ENCODE measurements at regions not wholly inside any gene's neighbourhood (a gene's known extent, or its start where the extent isn't known, plus 50 kb on each side); places are given as distances from the start of the nearest gene placed in this dataset.

- BruUV-seq (replicated peaks): no TSS peak
- no peaks in the 10 kb centered on the region for H4K20me1 ChIP-seq (ENCODE audit: insufficient read depth, low read length)
- ChIA-PET CTCF (ENCODE audit: unreplicated experiment) (interaction anchor here (0.6 kb wide), 1 partner anchor 1166 kb away, joined by 3 read pairs; no protein-coding TSS in a partner anchor), POLR2A (no interaction called here)
- TF ChIP-seq CTCF (conservative IDR thresholded peaks at IDR 0.05; ENCODE audit: low read length) (no peak), EZH2phosphoT487 (IDR thresholded peaks at IDR 0.05; ENCODE audit: borderline replicate concordance, low read depth, low read length) (no peak)
- H3K36me3 ChIP-seq (ENCODE audit: insufficient read depth, low read length): no peaks in the 10 kb centered on the region
- H2AFZ ChIP-seq (ENCODE audit: low read length): no peak overlapping the region
- H3K4me2 ChIP-seq (ENCODE audit: low read length): no peak overlapping the region
- H3K27ac ChIP-seq (ENCODE audit: low read depth, low read length, poor library complexity, severe bottlenecking): no peak overlapping the region
- H3K9me2 ChIP-seq (ENCODE audit: insufficient read depth, low read length): no peaks in the 10 kb centered on the region
- no peak for DNase-seq (ENCODE audit: low spot score)
- no peaks in the 10 kb centered on the region for H3K9me3 ChIP-seq (ENCODE audit: low read length)
- no peaks in the 10 kb centered on the region for H3K4me1 ChIP-seq (ENCODE audit: insufficient read depth, low read length, poor library complexity, severe bottlenecking)
- H3K4me3 ChIP-seq (ENCODE audit: low read depth, low read length, poor library complexity, severe bottlenecking): no peak overlapping the region
- no peaks in the 10 kb centered on the region for H3K79me2 ChIP-seq (ENCODE audit: insufficient read depth, low read depth, low read length)
- intact Hi-C loops (cut with micrococcal nuclease; ENCODE audit: unreplicated experiment): no loop called here
Observed at GRCh38 chr6:3644739-3645012, 106.8 kb downstream of the PXDC1 start.

GRCh38 chr6:3643921-3644738 is 107.4 kb downstream of the PXDC1 start:
- no peak overlapping the region for H3K4me2 ChIP-seq (ENCODE audit: low read length)
- no TSS peak for BruUV-seq (replicated peaks)

More at GRCh38 chr6:3643921-3644738, 107.4 kb downstream of the PXDC1 start:
- Histone ChIP-seq H3K4me3 (ENCODE audit: low read depth, low read length, poor library complexity, severe bottlenecking) (no peak overlapping the region), H3K4me1 (ENCODE audit: insufficient read depth, low read length, poor library complexity, severe bottlenecking) (no peaks in the 10 kb centered on the region), H4K20me1 (ENCODE audit: insufficient read depth, low read length) (no peaks in the 10 kb centered on the region), H2AFZ (ENCODE audit: low read length) (no peak overlapping the region), H3K27ac (ENCODE audit: low read depth, low read length, poor library complexity, severe bottlenecking) (no peak overlapping the region), H3K36me3 (ENCODE audit: insufficient read depth, low read length) (no peaks in the 10 kb centered on the region), H3K79me2 (ENCODE audit: insufficient read depth, low read depth, low read length) (no peaks in the 10 kb centered on the region), H3K9me2 (ENCODE audit: insufficient read depth, low read length) (no peaks in the 10 kb centered on the region), H3K9me3 (ENCODE audit: low read length) (no peaks in the 10 kb centered on the region)
- ChIA-PET CTCF (ENCODE audit: unreplicated experiment) (interaction anchor here (0.6 kb wide), 1 partner anchor 1165 kb away, joined by 3 read pairs; no protein-coding TSS in a partner anchor), POLR2A (no interaction called here)
- TF ChIP-seq CTCF (conservative IDR thresholded peaks at IDR 0.05; ENCODE audit: low read length) (no peak), EZH2phosphoT487 (IDR thresholded peaks at IDR 0.05; ENCODE audit: borderline replicate concordance, low read depth, low read length) (no peak)
- DNase-seq (ENCODE audit: low spot score): no peak
- intact Hi-C loops (cut with micrococcal nuclease; ENCODE audit: unreplicated experiment): no loop called here

Data from OCI-LY7 (cell line).